Vagina (tissue), 2 donors: ENCODE measurements at regions not wholly inside any gene's neighbourhood (a gene's known extent, or its start where the extent isn't known, plus 50 kb on each side); places are given as distances from the start of the nearest gene placed in this dataset.

Experiments used
- DNase-seq, 2 donors: peaks; one replicate each; pipeline ENCODE4 v3.0.0-alpha.2; 2017; ENCODE audit errors: extremely low spot score in 2 of 2
- H3K27ac ChIP-seq: fragments of 200-600 bp; sonication (generic); one replicate; pipeline ENCODE4 v1.5.1; 2019
- H3K27me3 ChIP-seq: fragments of 200-600 bp; sonication (generic); one replicate; pipeline ENCODE4 v1.5.1; 2019
- H3K36me3 ChIP-seq, 2 donors: fragments of 200-600 bp; sonication (generic); one replicate each; pipeline ENCODE4 v1.5.1; 2017 to 2019
- H3K4me1 ChIP-seq: fragments of 200-600 bp; sonication (generic); one replicate; pipeline ENCODE4 v1.5.1; 2019
- H3K4me3 ChIP-seq, 2 donors: fragments of 200-600 bp; sonication (generic); 1 replicate in 1 of 2; 2 replicates in 1 of 2; pipeline ENCODE4 v1.5.1; 2016 to 2019
- H3K9me3 ChIP-seq: fragments of 200-600 bp; sonication (generic); one replicate; pipeline ENCODE4 v1.5.1; 2019
- POLR2A ChIP-seq, 2 donors: fragments of 450-650 bp; IDR thresholded peaks; one replicate each; pipeline ENCODE4 v1.6.1; 2017; ENCODE audit warnings: antibody characterized with exemption in 2 of 2, mild to moderate bottlenecking in 2 of 2, moderate library complexity in 2 of 2
- POLR2AphosphoS5 ChIP-seq, 2 donors: sonication (generic); formaldehyde crosslinking; IDR thresholded peaks; one replicate each; pipeline ENCODE4 v1.9.0; 2017; ENCODE audit warnings: antibody characterized with exemption in 2 of 2, mild to moderate bottlenecking in 2 of 2, low read depth in 1 of 2; ENCODE audit not compliant: insufficient read depth in 1 of 2
- intact Hi-C: fragments of 100-400 bp; cut with DNase I; formaldehyde crosslinking; loops from one replicate; pipeline ENCODE4 v1.15.1; 2023
- TF ChIP-seq, protein P1 (sequence below), 3 experiments: fragments of 450-650 bp in 2 of 3; fragments of 200-600 bp in 1 of 3; sonication (generic) in 1 of 3; IDR thresholded peaks; one replicate each; pipeline ENCODE4 v1.5.1; 2017 to 2019; ENCODE audit warnings: antibody characterized with exemption in 3 of 3, mild to moderate bottlenecking in 2 of 3, moderate library complexity in 2 of 3

DNA sequence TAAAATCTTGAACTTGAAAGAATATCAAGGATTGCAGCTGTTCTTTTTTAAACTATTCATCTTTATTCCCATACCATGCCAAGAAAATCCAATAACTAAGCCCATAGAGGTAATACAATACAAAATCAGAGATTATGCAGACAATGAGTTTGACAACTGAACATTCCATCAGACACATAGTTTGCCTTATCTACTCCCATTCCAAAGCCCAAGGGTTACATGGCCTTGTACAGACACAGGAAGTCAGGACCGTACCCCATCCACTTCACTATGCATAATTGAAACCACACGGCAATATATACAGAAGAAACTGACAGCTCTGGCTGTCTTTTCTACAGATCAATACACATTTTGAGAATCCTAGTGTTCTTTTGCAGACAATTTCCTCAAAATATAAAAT is 181.3 kb downstream of the TMX3 start:
- no peak for DNase-seq
- no peaks in the 10 kb centered on the region for H3K27me3 ChIP-seq
- no peaks in the 10 kb centered on the region for H3K9me3 ChIP-seq
- no peaks in the 10 kb centered on the region for H3K4me1 ChIP-seq
- H3K4me3 ChIP-seq, result no peak overlapping the region
- H3K27ac ChIP-seq, result no peak overlapping the region
- intact Hi-C loops, result no loop called here
- no peaks in the 10 kb centered on the region for H3K36me3 ChIP-seq
- TF ChIP-seq POLR2AphosphoS5 (IDR thresholded peaks at IDR 0.05; ENCODE audit: insufficient read depth in 1 of 2, low read depth in 1 of 2) (no peak), POLR2A (IDR thresholded peaks at IDR 0.05) (no peak)
- TF ChIP-seq, protein P1, sequence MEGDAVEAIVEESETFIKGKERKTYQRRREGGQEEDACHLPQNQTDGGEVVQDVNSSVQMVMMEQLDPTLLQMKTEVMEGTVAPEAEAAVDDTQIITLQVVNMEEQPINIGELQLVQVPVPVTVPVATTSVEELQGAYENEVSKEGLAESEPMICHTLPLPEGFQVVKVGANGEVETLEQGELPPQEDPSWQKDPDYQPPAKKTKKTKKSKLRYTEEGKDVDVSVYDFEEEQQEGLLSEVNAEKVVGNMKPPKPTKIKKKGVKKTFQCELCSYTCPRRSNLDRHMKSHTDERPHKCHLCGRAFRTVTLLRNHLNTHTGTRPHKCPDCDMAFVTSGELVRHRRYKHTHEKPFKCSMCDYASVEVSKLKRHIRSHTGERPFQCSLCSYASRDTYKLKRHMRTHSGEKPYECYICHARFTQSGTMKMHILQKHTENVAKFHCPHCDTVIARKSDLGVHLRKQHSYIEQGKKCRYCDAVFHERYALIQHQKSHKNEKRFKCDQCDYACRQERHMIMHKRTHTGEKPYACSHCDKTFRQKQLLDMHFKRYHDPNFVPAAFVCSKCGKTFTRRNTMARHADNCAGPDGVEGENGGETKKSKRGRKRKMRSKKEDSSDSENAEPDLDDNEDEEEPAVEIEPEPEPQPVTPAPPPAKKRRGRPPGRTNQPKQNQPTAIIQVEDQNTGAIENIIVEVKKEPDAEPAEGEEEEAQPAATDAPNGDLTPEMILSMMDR (IDR thresholded peaks at IDR 0.05), result no peak

DNA sequence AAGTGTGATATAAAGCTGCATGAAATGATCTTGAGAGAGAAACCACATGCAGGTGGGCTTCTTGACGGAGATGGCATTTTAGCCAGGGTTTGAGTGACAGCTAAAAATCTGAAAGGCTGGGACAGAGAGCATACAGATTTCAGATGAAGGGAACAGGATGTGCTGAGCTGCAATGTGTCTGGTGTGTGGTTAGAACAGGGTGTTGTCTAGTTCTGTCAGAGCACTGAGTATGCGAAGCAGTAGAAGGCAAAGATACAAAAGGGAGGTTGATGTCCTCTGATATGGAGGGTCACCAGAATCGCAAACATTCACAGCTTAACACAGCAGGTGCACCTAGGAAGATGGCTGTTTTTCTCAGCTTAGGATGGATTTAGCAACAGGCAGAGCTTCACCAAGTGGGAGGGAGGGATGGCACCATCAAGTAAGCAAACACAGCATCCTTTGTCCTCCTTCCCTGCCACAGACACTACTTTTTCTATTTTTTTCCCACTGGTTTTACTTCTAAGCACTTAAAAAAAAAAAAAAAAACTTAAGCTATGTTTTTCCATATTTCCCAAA is 182.5 kb downstream of the TMX3 start:
- TF ChIP-seq POLR2AphosphoS5 (IDR thresholded peaks at IDR 0.05; ENCODE audit: insufficient read depth in 1 of 2, low read depth in 1 of 2), result no peak
- no peak for TF ChIP-seq POLR2A (IDR thresholded peaks at IDR 0.05)
- TF ChIP-seq, protein P1 (IDR thresholded peaks at IDR 0.05), result no peak
- no peak overlapping the region for H3K4me3 ChIP-seq
- no peak for DNase-seq
- no peaks in the 10 kb centered on the region for H3K27me3 ChIP-seq
- no peaks in the 10 kb centered on the region for H3K36me3 ChIP-seq
- intact Hi-C loops, result no loop called here
- no peaks in the 10 kb centered on the region for H3K4me1 ChIP-seq
- no peak overlapping the region for H3K27ac ChIP-seq
- no peaks in the 10 kb centered on the region for H3K9me3 ChIP-seq

GRCh38 chr18:68525091-68525490 is 189.8 kb downstream of the TMX3 start:
- Histone ChIP-seq H3K36me3 (no peaks in the 10 kb centered on the region), H3K4me3 (no peak overlapping the region), H3K4me1 (no peaks in the 10 kb centered on the region), H3K9me3 (no peaks in the 10 kb centered on the region), H3K27ac (no peak overlapping the region), H3K27me3 (no peaks in the 10 kb centered on the region)
- intact Hi-C loops, result no loop called here
- no peak for TF ChIP-seq POLR2A (IDR thresholded peaks at IDR 0.05)
- TF ChIP-seq POLR2AphosphoS5 (IDR thresholded peaks at IDR 0.05; ENCODE audit: insufficient read depth in 1 of 2, low read depth in 1 of 2), result no peak
- TF ChIP-seq, protein P1 (IDR thresholded peaks at IDR 0.05), result no peak
- no peak for DNase-seq

- no peak overlapping the region for H3K27ac ChIP-seq
- H3K36me3 ChIP-seq, result no peaks in the 10 kb centered on the region
- no peak overlapping the region for H3K4me3 ChIP-seq
- DNase-seq, result no peak
- no peaks in the 10 kb centered on the region for H3K4me1 ChIP-seq
- TF ChIP-seq, protein P1 (IDR thresholded peaks at IDR 0.05), result no peak
- TF ChIP-seq POLR2A (IDR thresholded peaks at IDR 0.05) (no peak), POLR2AphosphoS5 (IDR thresholded peaks at IDR 0.05; ENCODE audit: insufficient read depth in 1 of 2, low read depth in 1 of 2) (no peak)
- intact Hi-C loops, result no loop called here
- H3K27me3 ChIP-seq, result no peaks in the 10 kb centered on the region
- no peaks in the 10 kb centered on the region for H3K9me3 ChIP-seq
These were observed 194.4 kb downstream of the TMX3 start for GRCh38 chr18:68520406-68521075.

GRCh38 chr18:68519336-68519735 is 195.6 kb downstream of the TMX3 start:
- Histone ChIP-seq H3K9me3 (no peaks in the 10 kb centered on the region), H3K27me3 (no peaks in the 10 kb centered on the region), H3K4me1 (no peaks in the 10 kb centered on the region), H3K4me3 (no peak overlapping the region), H3K36me3 (no peaks in the 10 kb centered on the region), H3K27ac (no peak overlapping the region)
- no peak for DNase-seq
- intact Hi-C loops, result no loop called here
- TF ChIP-seq POLR2AphosphoS5 (IDR thresholded peaks at IDR 0.05; ENCODE audit: insufficient read depth in 1 of 2, low read depth in 1 of 2) (no peak), POLR2A (IDR thresholded peaks at IDR 0.05) (no peak)
- TF ChIP-seq, protein P1 (IDR thresholded peaks at IDR 0.05), result no peak
